DMS 273 (cell line): ENCODE measurements at regions not wholly inside any gene's neighbourhood (a gene's known extent, or its start where the extent isn't known, plus 50 kb on each side); places are given as distances from the start of the nearest gene placed in this dataset.
"Not testable (repeated sequence)": the region's sequence is repeated elsewhere in the genome, so short reads cannot be mapped to it uniquely, and the experiment has no call there.

ENCODE experiments used
- DNase-seq: peaks from one replicate; lab custom pipeline; 2025; ENCODE audit not compliant: unreplicated experiment; lab: John Stamatoyannopoulos, UW

DNA sequence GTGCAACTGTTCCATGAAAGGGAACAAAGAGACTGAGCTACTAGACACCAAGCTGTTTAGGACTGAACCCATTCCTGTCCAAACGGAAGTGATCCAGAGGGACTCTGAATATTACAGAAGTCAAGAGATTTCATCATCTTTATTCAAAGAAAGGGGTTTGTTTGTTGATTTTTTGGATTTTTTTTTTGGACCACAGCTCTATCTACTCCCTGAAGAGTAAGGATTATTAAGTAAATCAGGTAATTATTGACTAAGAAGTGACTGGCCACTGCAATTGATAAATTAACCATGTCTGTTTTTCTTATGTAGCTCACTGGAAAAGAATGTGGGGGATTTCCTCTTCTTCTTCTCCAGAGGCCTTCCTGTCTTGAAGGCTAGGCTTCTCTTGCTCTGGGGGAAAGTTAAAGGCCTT lies 146.6 kb upstream of the TPM1 start:
- DNase-seq: no peak

DNA sequence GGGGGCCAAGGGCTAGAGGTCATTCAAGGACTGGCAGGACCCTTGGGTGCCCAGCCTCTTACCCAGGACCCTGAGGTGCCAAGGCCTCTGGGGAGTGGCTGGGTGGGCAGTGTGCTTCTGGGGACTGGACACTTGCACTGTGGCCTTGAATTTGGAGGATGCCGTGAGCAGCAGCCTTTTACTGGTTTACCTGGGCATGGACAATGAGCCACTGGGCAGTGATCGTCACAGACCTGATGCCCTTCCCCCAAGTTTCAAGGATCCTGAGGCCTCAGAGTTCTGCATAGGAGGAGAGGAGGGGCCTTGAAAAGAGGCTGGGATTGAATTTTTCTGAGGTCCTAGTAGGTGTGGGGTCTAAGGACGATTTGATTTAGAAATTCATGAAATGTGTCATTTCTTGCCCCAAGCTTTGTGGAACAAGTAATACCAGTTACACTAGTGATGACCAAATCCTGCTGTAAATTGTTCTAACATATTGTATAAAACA lies 146.1 kb upstream of the TPM1 start:
- no peak for DNase-seq

- DNase-seq: peak; percentile 48
Observed at GRCh38 chr15:62896969-62897486, 145.5 kb upstream of the TPM1 start.

DNA sequence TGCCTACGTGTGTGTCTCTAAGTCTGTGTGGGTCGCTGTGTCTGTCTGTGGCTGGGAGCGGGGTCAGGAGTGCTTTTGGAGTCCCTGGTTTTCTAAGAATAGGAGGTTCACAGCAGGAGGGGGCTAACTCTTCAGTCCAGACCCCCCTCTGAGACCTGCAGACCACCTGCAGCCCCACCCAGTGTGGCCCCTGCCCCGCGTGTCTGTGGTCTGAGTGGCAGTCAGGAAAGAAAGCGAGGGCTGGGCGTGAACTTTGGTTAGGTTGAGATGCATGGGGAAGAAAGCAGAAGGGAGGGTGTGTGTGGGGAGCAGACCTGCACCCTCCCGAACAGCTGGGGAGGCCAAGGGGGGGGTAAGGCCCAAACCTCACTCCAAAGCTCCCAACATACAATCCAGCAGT lies 144.9 kb upstream of the TPM1 start:
- DNase-seq: no peak

DNA sequence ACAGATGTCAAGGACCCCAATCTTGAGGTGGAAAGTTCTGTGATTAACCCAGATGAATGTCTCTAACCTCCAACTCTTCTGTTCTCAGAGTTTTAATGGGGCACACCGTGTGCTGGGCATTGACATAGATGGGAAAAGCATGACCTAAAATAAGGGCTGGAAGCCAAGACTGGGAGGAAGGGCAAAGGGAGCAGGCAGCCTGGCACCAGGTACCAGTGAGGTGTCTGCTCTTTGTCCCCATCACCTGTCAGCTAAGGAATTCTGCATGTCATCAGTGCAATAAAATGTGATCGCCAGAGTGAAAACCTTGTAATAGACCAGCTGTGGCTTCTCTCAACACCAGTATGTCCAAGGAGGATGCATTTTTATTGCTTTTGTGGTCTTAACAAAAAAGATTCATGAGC lies 143.5 kb upstream of the TPM1 start:
- no peak for DNase-seq

DNA sequence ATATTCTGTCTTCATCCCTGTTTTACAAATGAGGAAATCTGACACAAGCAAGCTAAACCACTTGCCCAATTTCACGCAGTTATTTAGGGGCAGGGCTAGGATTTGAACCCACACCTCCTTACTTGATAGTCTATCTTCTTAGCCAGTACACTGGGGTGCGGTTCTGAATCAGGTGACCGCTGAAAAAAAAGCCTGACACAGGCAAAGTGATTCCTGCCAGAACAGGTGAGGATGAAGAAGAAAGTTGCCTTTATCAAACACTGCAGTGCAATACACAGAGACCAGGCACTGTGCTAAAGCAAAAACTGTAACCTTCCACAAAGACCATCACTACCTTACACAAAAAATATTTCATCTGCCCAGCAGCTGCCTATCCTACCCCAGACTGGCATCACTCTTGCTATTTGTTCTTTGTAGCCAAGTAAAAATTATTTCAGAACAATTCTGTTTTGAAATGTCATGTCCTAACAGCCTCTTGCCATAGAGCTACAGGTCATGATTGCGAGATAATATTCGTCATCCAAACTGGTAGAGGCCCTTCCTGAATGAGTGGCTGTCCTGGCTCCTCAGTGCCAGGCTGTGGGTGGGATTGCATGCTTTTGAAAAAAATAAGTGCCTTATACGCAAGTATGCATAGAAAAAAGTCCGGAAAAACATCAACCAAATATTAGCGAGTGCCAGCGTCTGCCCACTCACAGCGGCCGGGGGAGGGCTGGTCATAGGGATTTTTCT lies 142.3 kb upstream of the TPM1 start:
- DNase-seq: no peak

- DNase-seq: no peak
Observed at GRCh38 chr15:62901087-62901486, 141.5 kb upstream of the TPM1 start.

GRCh38 chr15:62901909-62902546 lies 140.5 kb upstream of the TPM1 start:
- no peak for DNase-seq

DNA sequence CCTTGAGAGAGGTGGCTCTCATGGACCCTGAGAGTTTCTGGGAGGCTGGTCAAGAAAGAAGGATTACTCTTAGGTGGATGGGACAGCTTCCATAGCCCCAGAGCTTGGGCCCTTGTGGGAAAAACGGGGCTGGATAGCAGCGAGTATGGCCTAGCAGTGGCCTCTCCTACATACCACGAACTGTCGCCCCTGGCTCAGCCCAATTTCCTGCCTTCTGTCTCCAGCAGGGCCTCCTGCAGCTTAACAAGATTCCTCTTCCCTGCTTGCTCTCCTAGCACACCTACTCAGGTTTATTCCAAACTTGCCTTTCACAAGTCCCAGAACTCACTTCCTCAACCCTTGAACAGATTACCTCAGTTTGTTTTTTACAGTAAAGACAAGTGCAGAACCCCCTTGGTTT lies 139.7 kb upstream of the TPM1 start:
- DNase-seq: no peak

GRCh38 chr15:62903437-62903836 lies 139.1 kb upstream of the TPM1 start:
- DNase-seq: no peak

- no peak for DNase-seq
Observed at GRCh38 chr15:62904041-62904910, 138.3 kb upstream of the TPM1 start.

DNA sequence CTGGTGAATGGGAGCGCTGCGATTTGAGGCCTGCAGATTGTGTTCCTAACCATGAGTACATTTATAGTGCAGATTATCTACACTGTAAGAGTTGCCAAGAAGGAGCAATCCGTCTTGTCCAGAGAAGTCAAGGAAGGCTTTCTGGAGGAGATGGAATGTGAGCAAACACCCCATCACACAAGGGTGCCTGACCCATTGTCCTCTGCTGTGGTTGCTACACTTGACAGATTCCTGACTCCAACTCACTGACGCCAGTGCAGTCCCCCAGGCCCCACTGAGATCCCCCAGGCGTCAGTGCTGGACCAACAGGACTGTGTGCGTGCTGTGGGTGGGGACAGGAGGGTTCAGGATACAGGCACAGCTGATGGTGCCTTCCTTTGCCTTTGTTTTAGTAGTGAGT lies 135.9 kb upstream of the TPM1 start:
- no peak for DNase-seq

DNA sequence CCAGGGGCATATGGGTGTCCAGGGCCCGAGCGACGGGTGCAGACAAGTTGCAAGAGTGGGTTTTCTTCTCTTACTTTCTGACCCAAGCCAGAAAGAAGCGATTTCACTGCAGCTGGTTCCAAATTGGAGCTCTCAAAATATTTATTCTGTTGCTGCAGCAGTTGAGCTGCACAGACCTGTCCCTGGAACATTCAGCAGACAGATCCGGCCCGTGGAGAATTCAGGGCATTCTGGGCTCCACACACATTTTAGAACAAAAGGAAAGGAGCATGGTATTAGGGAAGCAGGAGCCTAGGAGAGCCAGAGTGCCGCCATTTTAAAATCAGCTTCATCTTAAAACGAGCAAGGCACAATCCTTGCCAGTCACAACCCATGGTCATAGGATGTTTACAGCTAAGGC lies 135.3 kb upstream of the TPM1 start:
- no peak for DNase-seq

- not testable (repeated sequence) for DNase-seq
Observed at GRCh38 chr15:62908341-62908740, 134.2 kb upstream of the TPM1 start.

DNA sequence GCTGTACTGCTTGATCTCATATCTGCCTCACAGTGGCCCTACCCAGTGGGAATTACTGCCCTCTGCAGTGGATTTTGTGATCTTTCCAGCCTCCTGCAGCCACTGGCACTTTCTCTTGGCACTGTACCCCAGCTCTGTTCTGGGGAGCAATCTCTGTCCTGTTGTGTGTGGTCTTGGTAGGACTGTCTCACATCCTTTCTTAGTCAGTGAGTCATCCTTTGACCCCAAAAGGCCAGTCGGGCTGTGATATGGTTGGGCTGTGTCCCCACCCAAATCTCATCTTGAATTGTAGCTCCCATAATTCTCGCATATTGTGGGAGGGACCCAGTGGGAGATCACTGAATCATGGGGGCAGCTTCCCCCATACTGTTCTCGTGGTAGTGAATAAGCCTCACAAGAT lies 133.3 kb upstream of the TPM1 start:
- no peak for DNase-seq

- DNase-seq: no peak
Observed at GRCh38 chr15:62912282-62912681, 130.3 kb upstream of the TPM1 start.

GRCh38 chr15:62912808-62913207 lies 129.7 kb upstream of the TPM1 start:
- DNase-seq: peak; percentile 15

DNA sequence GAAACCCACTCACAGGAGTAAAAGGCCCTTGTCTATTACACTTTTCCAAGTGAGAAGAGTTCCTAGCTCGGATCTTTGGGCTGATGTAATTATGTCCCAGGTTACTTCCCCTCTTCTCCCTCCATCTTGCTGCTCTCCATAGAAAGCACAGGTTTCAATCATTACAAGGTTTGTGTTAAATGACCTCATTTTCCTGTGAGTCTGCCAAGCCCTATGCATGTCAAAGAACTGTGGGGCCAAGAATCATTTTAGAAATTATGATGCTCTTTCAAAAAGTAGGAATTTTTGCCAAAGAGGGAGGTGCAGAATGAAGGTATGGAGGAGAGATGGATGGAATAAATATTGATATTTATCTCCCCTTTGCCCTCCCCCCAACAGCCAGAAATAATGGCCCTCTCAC lies 129.3 kb upstream of the TPM1 start:
- DNase-seq: no peak

DNA sequence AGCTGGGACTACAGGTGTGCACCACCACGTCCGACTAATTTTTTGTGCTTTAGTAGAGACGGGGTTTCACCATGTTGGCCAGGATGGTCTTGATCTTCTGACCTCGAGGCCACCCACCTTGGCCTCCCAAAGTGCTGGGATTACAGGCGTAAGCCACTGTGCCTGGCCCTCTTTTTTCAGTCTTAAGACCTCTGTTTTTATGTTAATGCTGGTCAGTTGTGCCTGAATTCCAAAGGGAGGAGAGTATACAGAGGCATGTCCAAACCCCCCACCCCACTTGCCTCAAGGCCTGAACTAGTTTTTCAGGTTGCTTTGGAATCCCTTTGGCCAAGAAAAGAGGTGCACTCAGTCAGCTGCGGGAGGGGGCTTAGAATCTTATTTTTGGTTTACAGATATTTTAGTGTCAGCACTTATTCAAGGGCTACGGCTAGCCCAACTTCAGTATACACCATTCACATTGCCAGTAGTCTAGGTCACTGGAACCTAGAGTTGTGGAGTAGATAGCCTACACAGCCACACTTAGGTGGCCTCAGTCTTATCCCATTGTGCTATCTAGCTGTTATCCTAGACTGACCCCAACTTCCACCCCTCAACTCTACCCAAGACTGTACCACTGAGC lies 128.0 kb upstream of the TPM1 start:
- no peak for DNase-seq

GRCh38 chr15:62920682-62921502 lies 121.7 kb upstream of the TPM1 start:
- no peak for DNase-seq
